ENCODE measurements at regions not wholly inside any gene's neighbourhood (a gene's known extent, or its start where the extent isn't known, plus 50 kb on each side); places are given as distances from the start of the nearest gene placed in this dataset.
"Not testable (repeated sequence)": the region's sequence is repeated elsewhere in the genome, so short reads cannot be mapped to it uniquely, and the experiment has no call there.

- WGBS, result 89% methylated on average over 3 of the region's 3 CpGs
- DNase-seq (ENCODE audit: low spot score), result no peak
- intact Hi-C loops (cut with DNase I), result no loop called here
- Histone ChIP-seq H3K4me1 (replicated peaks) (no peaks in the 10 kb centered on the region), H3K9me3 (no peaks in the 10 kb centered on the region), H3K36me3 (no peaks in the 10 kb centered on the region), H3K27ac (no peak overlapping the region), H3K4me3 (no peak overlapping the region), H3K27me3 (replicated peaks; ENCODE audit: insufficient read depth) (no peaks in the 10 kb centered on the region)
- TF ChIP-seq POLR2AphosphoS5 (IDR thresholded peaks at IDR 0.05) (no peak), POLR2A (IDR thresholded peaks at IDR 0.05) (no peak), CTCF (IDR thresholded peaks at IDR 0.05) (no peak)
Measured at GRCh38 chr21:15457965-15458364, 271.8 kb upstream of the USP25 start.

- Histone ChIP-seq H3K9me3 (no peaks in the 10 kb centered on the region), H3K27ac (no peak overlapping the region), H3K4me3 (no peak overlapping the region), H3K36me3 (no peaks in the 10 kb centered on the region), H3K27me3 (replicated peaks; ENCODE audit: insufficient read depth) (no peaks in the 10 kb centered on the region), H3K4me1 (replicated peaks) (no peaks in the 10 kb centered on the region)
- WGBS, result 89% methylated on average over 1 of the region's 1 CpG
- intact Hi-C loops (cut with DNase I), result no loop called here
- no peak for TF ChIP-seq CTCF (IDR thresholded peaks at IDR 0.05)
- TF ChIP-seq POLR2AphosphoS5 (IDR thresholded peaks at IDR 0.05), result no peak
- no peak for TF ChIP-seq POLR2A (IDR thresholded peaks at IDR 0.05)
- DNase-seq (ENCODE audit: low spot score), result no peak
Measured at GRCh38 chr21:15462092-15462491, 267.7 kb upstream of the USP25 start.

GRCh38 chr21:15466329-15466728 lies 263.5 kb upstream of the USP25 start:
- H3K27me3 ChIP-seq (replicated peaks; ENCODE audit: insufficient read depth), result no peaks in the 10 kb centered on the region
- 98% methylated on average over 4 of the region's 4 CpGs for WGBS
- H3K9me3 ChIP-seq, result no peaks in the 10 kb centered on the region
- H3K4me1 ChIP-seq (replicated peaks), result no peaks in the 10 kb centered on the region
- H3K4me3 ChIP-seq, result no peak overlapping the region
- no peaks in the 10 kb centered on the region for H3K36me3 ChIP-seq
- TF ChIP-seq POLR2AphosphoS5 (IDR thresholded peaks at IDR 0.05) (no peak), POLR2A (IDR thresholded peaks at IDR 0.05) (no peak), CTCF (IDR thresholded peaks at IDR 0.05) (no peak)
- intact Hi-C loops (cut with DNase I), result no loop called here
- DNase-seq (ENCODE audit: low spot score), result no peak
- no peak overlapping the region for H3K27ac ChIP-seq

- Histone ChIP-seq H3K27ac (no peak overlapping the region), H3K4me1 (replicated peaks) (no peaks in the 10 kb centered on the region), H3K36me3 (no peaks in the 10 kb centered on the region), H3K27me3 (replicated peaks; ENCODE audit: insufficient read depth) (no peaks in the 10 kb centered on the region), H3K4me3 (no peak overlapping the region), H3K9me3 (no peaks in the 10 kb centered on the region)
- WGBS, result 100% methylated on average over 2 of the region's 2 CpGs
- intact Hi-C loops (cut with DNase I), result no loop called here
- TF ChIP-seq CTCF (IDR thresholded peaks at IDR 0.05) (no peak), POLR2AphosphoS5 (IDR thresholded peaks at IDR 0.05) (no peak), POLR2A (IDR thresholded peaks at IDR 0.05) (no peak)
- DNase-seq (ENCODE audit: low spot score), result no peak
Measured at GRCh38 chr21:15468368-15468767, 261.4 kb upstream of the USP25 start.

- WGBS, result 80% methylated on average over 6 of the region's 6 CpGs
- Histone ChIP-seq H3K9me3 (no peaks in the 10 kb centered on the region), H3K4me1 (replicated peaks) (no peaks in the 10 kb centered on the region), H3K36me3 (no peaks in the 10 kb centered on the region), H3K27me3 (replicated peaks; ENCODE audit: insufficient read depth) (no peaks in the 10 kb centered on the region), H3K27ac (no peak overlapping the region), H3K4me3 (no peak overlapping the region)
- TF ChIP-seq CTCF (IDR thresholded peaks at IDR 0.05) (no peak), POLR2A (IDR thresholded peaks at IDR 0.05) (no peak), POLR2AphosphoS5 (IDR thresholded peaks at IDR 0.05) (no peak)
- no peak for DNase-seq (ENCODE audit: low spot score)
- intact Hi-C loops (cut with DNase I), result no loop called here
Measured at GRCh38 chr21:15472108-15473040, 257.4 kb upstream of the USP25 start.

- H3K4me3 ChIP-seq; H3K4me1 ChIP-seq (replicated peaks); H3K9me3 ChIP-seq; intact Hi-C loops (cut with DNase I); H3K27ac ChIP-seq; H3K36me3 ChIP-seq; DNase-seq (ENCODE audit: low spot score); H3K27me3 ChIP-seq (replicated peaks; ENCODE audit: insufficient read depth): not testable (repeated sequence)
- 97% methylated on average over 3 of the region's 3 CpGs for WGBS
Measured at GRCh38 chr21:15477773-15478172, 252.0 kb upstream of the USP25 start.

Data from prostate gland (tissue), 2 donors.